ENCODE measurements at regions not wholly inside any gene's neighbourhood (a gene's known extent, or its start where the extent isn't known, plus 50 kb on each side); places are given as distances from the start of the nearest gene placed in this dataset.
A peak's percentile ranks its signal among the peaks of the same experiment; 100 is the strongest.
"Not testable (repeated sequence)": the region's sequence is repeated elsewhere in the genome, so short reads cannot be mapped to it uniquely, and the experiment has no call there.

GRCh38 chrX:47762826-47763225, 73.9 kb upstream of the ZNF81 start:
- peak; percentile 87 for TF ChIP-seq ZNF8 (CRISPR knock-in tag; IDR thresholded peaks at IDR 0.05)

GRCh38 chrX:47752685-47753084, 84.0 kb upstream of the ZNF81 start:
- ATAC-seq = no peak

More at GRCh38 chrX:47762826-47763225, 73.9 kb upstream of the ZNF81 start:
- not testable (repeated sequence) for ATAC-seq

GRCh38 chrX:47751670-47752069, 85.0 kb upstream of the ZNF81 start:
- TF ChIP-seq POU6F1 (CRISPR knock-in tag; IDR thresholded peaks at IDR 0.05; ENCODE audit: borderline replicate concordance, low read depth) (no peak), CSRNP3 (CRISPR knock-in tag; IDR thresholded peaks at IDR 0.05) (no peak), PPARA (CRISPR knock-in tag; IDR thresholded peaks at IDR 0.05; ENCODE audit: borderline replicate concordance) (no peak), TOX (CRISPR knock-in tag; IDR thresholded peaks at IDR 0.05; ENCODE audit: borderline replicate concordance) (no peak)

More at GRCh38 chrX:47752685-47753084, 84.0 kb upstream of the ZNF81 start:
- no peak for TF ChIP-seq CSDC2 (CRISPR knock-in tag; IDR thresholded peaks at IDR 0.05)
- TF ChIP-seq PATZ1 (CRISPR knock-in tag; IDR thresholded peaks at IDR 0.05; ENCODE audit: borderline replicate concordance) = no peak
- TF ChIP-seq OSR1 (CRISPR knock-in tag; IDR thresholded peaks at IDR 0.05) = no peak
- no peak for TF ChIP-seq ZC3H10 (CRISPR knock-in tag; IDR thresholded peaks at IDR 0.05)
- TF ChIP-seq TSHZ2 (CRISPR knock-in tag; IDR thresholded peaks at IDR 0.05) = no peak
- no peak for TF ChIP-seq ZNF8 (CRISPR knock-in tag; IDR thresholded peaks at IDR 0.05)
- no peak for TF ChIP-seq CSRNP3 (CRISPR knock-in tag; IDR thresholded peaks at IDR 0.05)
- no peak for TF ChIP-seq PPARA (CRISPR knock-in tag; IDR thresholded peaks at IDR 0.05; ENCODE audit: borderline replicate concordance)
- no peak for TF ChIP-seq ZNF70 (CRISPR knock-in tag; IDR thresholded peaks at IDR 0.05)

GRCh38 chrX:47749185-47749967, 87.3 kb upstream of the ZNF81 start:
- no peak for ATAC-seq
- TF ChIP-seq TSHZ2 (CRISPR knock-in tag; IDR thresholded peaks at IDR 0.05) = no peak
- TF ChIP-seq ZFP3 (CRISPR knock-in tag; IDR thresholded peaks at IDR 0.05) = no peak
- no peak for TF ChIP-seq ZNF70 (CRISPR knock-in tag; IDR thresholded peaks at IDR 0.05)
- TF ChIP-seq GLIS3 (CRISPR knock-in tag; IDR thresholded peaks at IDR 0.05) = no peak
- TF ChIP-seq CSDC2 (CRISPR knock-in tag; IDR thresholded peaks at IDR 0.05) = no peak
- no peak for TF ChIP-seq ZC3H10 (CRISPR knock-in tag; IDR thresholded peaks at IDR 0.05)
- TF ChIP-seq BACH2 (CRISPR knock-in tag; IDR thresholded peaks at IDR 0.05; ENCODE audit: borderline replicate concordance) = no peak
- no peak for TF ChIP-seq ARNTL (CRISPR knock-in tag; IDR thresholded peaks at IDR 0.05; ENCODE audit: borderline replicate concordance, low read depth)
- TF ChIP-seq SNAI2 (CRISPR knock-in tag; IDR thresholded peaks at IDR 0.05) = no peak
- TF ChIP-seq TCF4 (CRISPR knock-in tag; IDR thresholded peaks at IDR 0.05; ENCODE audit: borderline replicate concordance) = no peak
- TF ChIP-seq ISL1 (CRISPR knock-in tag; IDR thresholded peaks at IDR 0.05) = no peak
- TF ChIP-seq TOX (CRISPR knock-in tag; IDR thresholded peaks at IDR 0.05; ENCODE audit: borderline replicate concordance) = no peak

More at GRCh38 chrX:47751670-47752069, 85.0 kb upstream of the ZNF81 start:
- ATAC-seq = peak; percentile 65; the same call in 2 of the 3 replicates
